SK-N-SH treated with all-trans-retinoic acid at 6 μM for 48 hours (cell line): ENCODE measurements at regions not wholly inside any gene's neighbourhood (a gene's known extent, or its start where the extent isn't known, plus 50 kb on each side); places are given as distances from the start of the nearest gene placed in this dataset.

ENCODE experiments used
- ATAC-seq: fragments of 200-7000 bp; cut with Tn5 transposase; 3 replicates; pipeline ENCODE4 v1.9.1; 2020; ENCODE audit warnings: mild to moderate bottlenecking, moderate library complexity
- ARNTL ChIP-seq: fragments of 450-650 bp; formaldehyde crosslinking; IDR thresholded peaks from 2 replicates; pipeline ENCODE4 v1.5.0; 2020; ENCODE audit warnings: low read depth, mild to moderate bottlenecking, moderate library complexity, borderline replicate concordance
- BACH2 ChIP-seq: fragments of 250-450 bp; sonication (Bioruptor Pico); IDR thresholded peaks from 2 replicates; pipeline ENCODE4 v1.9.0; 2021; ENCODE audit warnings: mild to moderate bottlenecking, borderline replicate concordance
- CREB5 ChIP-seq: fragments of 250-450 bp; sonication (Bioruptor Pico); IDR thresholded peaks from 2 replicates; pipeline ENCODE4 v1.5.1; 2020; ENCODE audit warnings: low read depth, mild to moderate bottlenecking, moderate library complexity
- CSDC2 ChIP-seq: fragments of 250-450 bp; sonication (Bioruptor Pico); IDR thresholded peaks from 2 replicates; pipeline ENCODE4 v1.5.0; 2020; ENCODE audit warnings: mild to moderate bottlenecking, moderate library complexity
- CSRNP3 ChIP-seq: fragments of 250-450 bp; sonication (Bioruptor Pico); IDR thresholded peaks from 2 replicates; pipeline ENCODE4 v1.5.1; 2021; ENCODE audit warnings: mild to moderate bottlenecking, moderate library complexity
- ESRRG ChIP-seq: fragments of 250-450 bp; sonication (Bioruptor Pico); IDR thresholded peaks from 2 replicates; pipeline ENCODE4 v1.6.1; 2021; ENCODE audit warnings: mild to moderate bottlenecking
- GLIS3 ChIP-seq: fragments of 250-450 bp; sonication (Bioruptor Pico); IDR thresholded peaks from 2 replicates; pipeline ENCODE4 v1.5.0; 2020; ENCODE audit warnings: mild to moderate bottlenecking, moderate library complexity
- ISL1 ChIP-seq: fragments of 250-450 bp; sonication (Bioruptor Pico); IDR thresholded peaks from 2 replicates; pipeline ENCODE4 v2.1.2; 2022; ENCODE audit warnings: mild to moderate bottlenecking, moderate library complexity
- OSR1 ChIP-seq: fragments of 250-450 bp; sonication (Bioruptor Pico); IDR thresholded peaks from 2 replicates; pipeline ENCODE4 v1.8.0; 2022; ENCODE audit warnings: moderate library complexity, mild to moderate bottlenecking, inconsistent platforms
- PATZ1 ChIP-seq: fragments of 250-450 bp; sonication (Bioruptor Pico); IDR thresholded peaks from 2 replicates; pipeline ENCODE4 v1.8.0; 2020; ENCODE audit warnings: mild to moderate bottlenecking, moderate library complexity, borderline replicate concordance
- PPARA ChIP-seq: fragments of 250-450 bp; sonication (Bioruptor Pico); IDR thresholded peaks from 2 replicates; pipeline ENCODE4 v1.5.0; 2020; ENCODE audit warnings: mild to moderate bottlenecking, borderline replicate concordance
- RARB ChIP-seq: fragments of 250-450 bp; sonication (Bioruptor Pico); IDR thresholded peaks from 2 replicates; pipeline ENCODE4 v1.8.0; 2021; ENCODE audit warnings: mild to moderate bottlenecking, moderate library complexity
- SNAI2 ChIP-seq: fragments of 250-450 bp; sonication (Bioruptor Pico); IDR thresholded peaks from 2 replicates; pipeline ENCODE4 v1.5.0; 2020; ENCODE audit warnings: mild to moderate bottlenecking, moderate library complexity
- TCF4 ChIP-seq: fragments of 250-450 bp; sonication (Bioruptor Pico); IDR thresholded peaks from 2 replicates; pipeline ENCODE4 v1.8.0; 2021; ENCODE audit warnings: mild to moderate bottlenecking, moderate library complexity, borderline replicate concordance
- TOX ChIP-seq: fragments of 250-450 bp; sonication (Bioruptor Pico); IDR thresholded peaks from 2 replicates; pipeline ENCODE4 v1.8.0; 2021; ENCODE audit warnings: mild to moderate bottlenecking, moderate library complexity, borderline replicate concordance
- ZC3H10 ChIP-seq: fragments of 250-450 bp; sonication (Bioruptor Pico); IDR thresholded peaks from 2 replicates; pipeline ENCODE4 v1.5.1; 2021; ENCODE audit warnings: mild to moderate bottlenecking, moderate library complexity
- ZFP3 ChIP-seq: fragments of 250-450 bp; sonication (Bioruptor Pico); IDR thresholded peaks from 2 replicates; pipeline ENCODE4 v1.5.0; 2020; ENCODE audit warnings: mild to moderate bottlenecking, moderate library complexity
- ZFP30 ChIP-seq: fragments of 450-650 bp; formaldehyde crosslinking; IDR thresholded peaks from 2 replicates; pipeline ENCODE4 v1.5.0; 2022; ENCODE audit warnings: mild to moderate bottlenecking, moderate library complexity
- ZNF565 ChIP-seq: fragments of 450-650 bp; formaldehyde crosslinking; conservative IDR thresholded peaks from 2 replicates; pipeline ENCODE4 v1.5.0; 2020; ENCODE audit warnings: low read depth, mild to moderate bottlenecking, moderate library complexity
- ZNF70 ChIP-seq: fragments of 450-650 bp; formaldehyde crosslinking; IDR thresholded peaks from 2 replicates; pipeline ENCODE4 v1.5.0; 2020; ENCODE audit warnings: mild to moderate bottlenecking, moderate library complexity
- ZNF8 ChIP-seq: fragments of 450-650 bp; formaldehyde crosslinking; IDR thresholded peaks from 2 replicates; pipeline ENCODE4 v1.5.0; 2020; ENCODE audit warnings: mild to moderate bottlenecking, moderate library complexity
- TF ChIP-seq, protein P1 (sequence below): fragments of 250-450 bp; sonication (Bioruptor Pico); IDR thresholded peaks from 2 replicates; pipeline ENCODE4 v1.8.0; 2021; ENCODE audit warnings: low read depth, mild to moderate bottlenecking, moderate library complexity, borderline replicate concordance

DNA sequence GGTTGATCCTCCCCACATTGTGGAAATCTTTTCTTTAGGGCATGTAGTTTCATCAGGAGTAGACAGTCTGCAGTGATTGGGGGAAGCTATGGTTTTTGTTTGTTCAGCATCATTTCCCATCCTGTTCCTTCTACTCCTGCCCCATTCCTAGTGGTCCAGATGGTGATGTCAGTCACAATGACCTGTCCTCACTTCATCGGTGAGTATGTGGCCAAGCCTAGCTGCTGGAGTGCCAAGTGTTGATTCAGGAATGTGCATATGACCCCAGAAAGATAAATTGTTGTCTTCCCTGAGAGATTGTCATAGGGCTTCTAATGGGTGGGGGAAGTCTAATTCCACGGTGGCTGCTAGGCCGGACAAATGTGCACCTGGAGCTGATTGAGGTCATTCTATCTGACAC is 130.6 kb upstream of the FAT1 start:
- ATAC-seq: no peak
- no peak for TF ChIP-seq SNAI2 (CRISPR knock-in tag)
- TF ChIP-seq CREB5 (CRISPR knock-in tag): no peak
- TF ChIP-seq OSR1: no peak
- TF ChIP-seq, protein P1, sequence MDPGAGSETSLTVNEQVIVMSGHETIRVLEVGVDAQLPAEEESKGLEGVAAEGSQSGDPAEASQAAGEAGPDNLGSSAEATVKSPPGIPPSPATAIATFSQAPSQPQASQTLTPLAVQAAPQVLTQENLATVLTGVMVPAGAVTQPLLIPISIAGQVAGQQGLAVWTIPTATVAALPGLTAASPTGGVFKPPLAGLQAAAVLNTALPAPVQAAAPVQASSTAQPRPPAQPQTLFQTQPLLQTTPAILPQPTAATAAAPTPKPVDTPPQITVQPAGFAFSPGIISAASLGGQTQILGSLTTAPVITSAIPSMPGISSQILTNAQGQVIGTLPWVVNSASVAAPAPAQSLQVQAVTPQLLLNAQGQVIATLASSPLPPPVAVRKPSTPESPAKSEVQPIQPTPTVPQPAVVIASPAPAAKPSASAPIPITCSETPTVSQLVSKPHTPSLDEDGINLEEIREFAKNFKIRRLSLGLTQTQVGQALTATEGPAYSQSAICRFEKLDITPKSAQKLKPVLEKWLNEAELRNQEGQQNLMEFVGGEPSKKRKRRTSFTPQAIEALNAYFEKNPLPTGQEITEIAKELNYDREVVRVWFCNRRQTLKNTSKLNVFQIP (CRISPR knock-in tag): no peak
- no peak for TF ChIP-seq TOX (CRISPR knock-in tag)
- no peak for TF ChIP-seq ZNF8
- no peak for TF ChIP-seq CSRNP3 (CRISPR knock-in tag)
- no peak for TF ChIP-seq CSDC2 (CRISPR knock-in tag)
- TF ChIP-seq ARNTL (CRISPR knock-in tag): no peak
- no peak for TF ChIP-seq PPARA (CRISPR knock-in tag)
- no peak for TF ChIP-seq ZFP30 (CRISPR knock-in tag)
- no peak for TF ChIP-seq ZFP3 (CRISPR knock-in tag)
- TF ChIP-seq ZNF70 (CRISPR knock-in tag): no peak
- no peak for TF ChIP-seq ESRRG
- no peak for TF ChIP-seq ISL1
- TF ChIP-seq ZC3H10 (CRISPR knock-in tag): no peak
- no peak for TF ChIP-seq TCF4 (CRISPR knock-in tag)
- TF ChIP-seq, all 23 proteins: peak for 0

GRCh38 chr4:186855111-186855510 is 131.5 kb upstream of the FAT1 start:
- no peak for ATAC-seq
- TF ChIP-seq ZFP30 (CRISPR knock-in tag) (no peak), RARB (CRISPR knock-in tag) (no peak), CSRNP3 (CRISPR knock-in tag) (no peak), OSR1 (no peak), ARNTL (CRISPR knock-in tag) (no peak), TCF4 (CRISPR knock-in tag) (no peak), CSDC2 (CRISPR knock-in tag) (no peak)

DNA sequence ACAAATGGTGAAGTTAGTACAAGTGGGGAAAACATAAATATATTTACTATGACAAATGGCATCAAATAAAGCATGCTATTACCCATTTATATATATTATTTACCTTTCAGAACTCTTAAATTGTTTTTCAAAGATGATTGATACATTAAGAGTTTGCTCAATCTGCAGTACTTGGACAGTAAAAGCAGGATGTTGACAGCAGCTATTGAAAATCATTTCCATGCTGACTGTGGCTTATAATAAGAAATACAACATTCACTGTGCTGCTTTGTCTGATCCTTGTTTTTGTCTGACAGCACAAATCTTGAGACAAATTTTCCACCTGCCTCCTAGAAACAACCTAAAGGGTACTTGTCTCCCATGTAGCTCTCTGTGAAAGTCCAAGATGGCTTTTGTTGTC is 134.1 kb upstream of the FAT1 start:
- TF ChIP-seq PATZ1 (CRISPR knock-in tag): no peak
- TF ChIP-seq, protein P1 (CRISPR knock-in tag): no peak
- TF ChIP-seq, all 23 proteins: peak for 0
- ATAC-seq: no peak

DNA sequence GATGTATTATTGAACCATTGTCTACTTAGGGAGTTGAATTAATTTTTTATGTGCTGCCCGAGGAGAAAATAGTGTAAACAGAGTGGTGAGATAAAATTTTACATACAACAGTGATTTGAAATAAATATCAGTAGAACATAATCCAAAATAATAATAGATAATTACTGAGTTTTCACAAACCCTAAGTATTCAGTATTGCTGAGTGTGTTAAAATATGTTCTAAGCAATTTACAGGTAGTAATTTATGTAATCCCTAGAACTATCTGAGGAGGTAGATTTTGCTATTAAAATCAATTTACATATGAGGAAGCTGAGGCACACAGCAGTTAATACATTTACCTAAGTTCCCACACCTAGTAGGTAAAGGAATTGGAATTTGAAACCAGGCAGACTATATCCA is 134.7 kb upstream of the FAT1 start:
- no peak for ATAC-seq
- no peak for TF ChIP-seq GLIS3 (CRISPR knock-in tag)
- TF ChIP-seq ZNF565: no peak
- no peak for TF ChIP-seq ZFP3 (CRISPR knock-in tag)
- no peak for TF ChIP-seq CREB5 (CRISPR knock-in tag)
- no peak for TF ChIP-seq PPARA (CRISPR knock-in tag)
- no peak for TF ChIP-seq ZNF70 (CRISPR knock-in tag)
- TF ChIP-seq PATZ1 (CRISPR knock-in tag): no peak
- no peak for TF ChIP-seq BACH2 (CRISPR knock-in tag)
- no peak for TF ChIP-seq ARNTL (CRISPR knock-in tag)
- TF ChIP-seq ZC3H10 (CRISPR knock-in tag): no peak
- TF ChIP-seq ISL1: no peak
- no peak for TF ChIP-seq ZNF8
- TF ChIP-seq OSR1: no peak
- no peak for TF ChIP-seq RARB (CRISPR knock-in tag)
- TF ChIP-seq TOX (CRISPR knock-in tag): no peak
